DOHH2 (cell line): ENCODE measurements at regions not wholly inside any gene's neighbourhood (a gene's known extent, or its start where the extent isn't known, plus 50 kb on each side); places are given as distances from the start of the nearest gene placed in this dataset.

Experiments
- EZH2phosphoT487 ChIP-seq: fragments of 200-600 bp; sonication (generic); IDR thresholded peaks from 2 replicates; pipeline ENCODE4 v1.6.1; 2017; ENCODE audit warnings: borderline replicate concordance, mild to moderate bottlenecking, antibody characterized with exemption, low read length, moderate library complexity, mixed read lengths
- TF ChIP-seq, protein P1 (sequence below): fragments of 200-600 bp; sonication (generic); IDR thresholded peaks from one replicate; pipeline ENCODE4 v1.5.1; 2014; ENCODE audit warnings: antibody characterized with exemption, mild to moderate bottlenecking, low read depth, low read length; ENCODE audit not compliant: poor library complexity, severe bottlenecking

DNA sequence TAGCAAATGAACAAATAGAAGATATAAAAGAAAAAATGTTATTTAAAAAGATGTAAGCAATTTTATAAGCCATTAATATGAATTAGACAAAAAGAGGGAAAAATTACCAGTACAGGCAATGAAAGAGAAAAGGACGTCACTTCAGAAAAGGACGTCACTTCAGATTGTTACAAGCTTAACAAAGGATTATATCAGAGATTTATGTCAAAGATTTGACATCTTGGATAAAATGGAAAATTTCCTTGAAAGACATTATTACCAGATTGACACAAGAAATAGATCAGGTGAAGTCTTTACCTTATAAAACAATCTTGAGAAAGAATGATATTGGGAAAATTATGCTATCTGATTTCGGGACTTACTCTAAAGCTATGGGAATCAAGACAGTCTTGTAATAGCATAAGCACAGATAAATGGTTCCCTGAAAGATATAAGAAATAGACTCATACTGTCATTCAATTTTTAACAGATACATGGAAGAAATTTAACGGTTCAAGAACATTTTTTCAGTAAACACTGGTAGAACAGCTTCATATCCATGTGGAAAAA, 625.4 kb upstream of the EDIL3 start:
- TF ChIP-seq, protein P1, sequence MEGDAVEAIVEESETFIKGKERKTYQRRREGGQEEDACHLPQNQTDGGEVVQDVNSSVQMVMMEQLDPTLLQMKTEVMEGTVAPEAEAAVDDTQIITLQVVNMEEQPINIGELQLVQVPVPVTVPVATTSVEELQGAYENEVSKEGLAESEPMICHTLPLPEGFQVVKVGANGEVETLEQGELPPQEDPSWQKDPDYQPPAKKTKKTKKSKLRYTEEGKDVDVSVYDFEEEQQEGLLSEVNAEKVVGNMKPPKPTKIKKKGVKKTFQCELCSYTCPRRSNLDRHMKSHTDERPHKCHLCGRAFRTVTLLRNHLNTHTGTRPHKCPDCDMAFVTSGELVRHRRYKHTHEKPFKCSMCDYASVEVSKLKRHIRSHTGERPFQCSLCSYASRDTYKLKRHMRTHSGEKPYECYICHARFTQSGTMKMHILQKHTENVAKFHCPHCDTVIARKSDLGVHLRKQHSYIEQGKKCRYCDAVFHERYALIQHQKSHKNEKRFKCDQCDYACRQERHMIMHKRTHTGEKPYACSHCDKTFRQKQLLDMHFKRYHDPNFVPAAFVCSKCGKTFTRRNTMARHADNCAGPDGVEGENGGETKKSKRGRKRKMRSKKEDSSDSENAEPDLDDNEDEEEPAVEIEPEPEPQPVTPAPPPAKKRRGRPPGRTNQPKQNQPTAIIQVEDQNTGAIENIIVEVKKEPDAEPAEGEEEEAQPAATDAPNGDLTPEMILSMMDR: no peak
- no peak for TF ChIP-seq EZH2phosphoT487
